NCI-H2029 treated with DMSO at 0.1 percent for 48 hours (cell line): ENCODE measurements at regions not wholly inside any gene's neighbourhood (a gene's known extent, or its start where the extent isn't known, plus 50 kb on each side); places are given as distances from the start of the nearest gene placed in this dataset.
A peak's percentile ranks its signal among the peaks of the same experiment; 100 is the strongest.

Experiments
- DNase-seq: peaks from one replicate; lab custom pipeline; 2025; lab: John Stamatoyannopoulos, UW

DNA sequence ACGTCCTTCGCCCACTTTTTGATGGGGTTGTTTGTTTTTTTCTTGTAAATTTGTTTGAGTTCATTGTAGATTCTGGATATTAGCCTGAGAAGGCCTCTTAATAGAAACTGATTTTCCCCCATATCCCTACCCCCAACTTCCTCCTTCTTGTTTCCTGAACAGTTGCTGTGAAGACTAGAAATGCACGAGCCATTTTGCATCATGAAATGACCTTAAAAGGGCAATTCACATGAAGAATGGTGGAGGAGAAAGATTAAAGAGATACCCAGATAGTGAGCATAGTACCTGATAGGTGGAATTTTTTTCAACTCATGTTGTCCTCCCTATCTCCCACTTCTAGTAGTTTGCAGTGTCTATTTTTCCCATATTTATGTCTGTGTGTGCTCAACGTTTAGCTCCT, 55.2 kb upstream of the KCNH8 start:
- no peak for DNase-seq

GRCh38 chr3:19077388-19077787, 70.9 kb upstream of the KCNH8 start:
- DNase-seq = no peak

DNA sequence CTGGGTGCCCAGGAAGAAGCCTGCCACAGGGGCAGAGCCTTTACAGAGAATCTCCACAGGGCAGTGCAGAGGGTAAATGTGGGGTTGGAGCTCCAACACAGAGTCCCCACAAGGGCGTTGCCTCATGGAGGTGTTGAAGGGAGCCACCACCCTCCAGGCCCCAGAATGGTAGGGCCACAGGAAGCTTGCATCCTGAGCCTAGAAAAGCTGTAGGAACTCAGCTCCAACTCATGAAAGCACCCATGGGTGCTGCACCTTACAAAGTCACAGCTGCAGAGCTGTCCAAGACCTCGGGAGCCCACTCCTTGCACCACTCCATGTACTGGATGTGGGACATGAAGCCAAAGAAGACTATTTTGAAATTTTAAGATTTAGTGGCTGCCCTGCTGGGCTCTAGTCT, 73.3 kb upstream of the KCNH8 start:
- no peak for DNase-seq

- DNase-seq = no peak
Measured at GRCh38 chr3:19074257-19074900, 73.9 kb upstream of the KCNH8 start.

DNA sequence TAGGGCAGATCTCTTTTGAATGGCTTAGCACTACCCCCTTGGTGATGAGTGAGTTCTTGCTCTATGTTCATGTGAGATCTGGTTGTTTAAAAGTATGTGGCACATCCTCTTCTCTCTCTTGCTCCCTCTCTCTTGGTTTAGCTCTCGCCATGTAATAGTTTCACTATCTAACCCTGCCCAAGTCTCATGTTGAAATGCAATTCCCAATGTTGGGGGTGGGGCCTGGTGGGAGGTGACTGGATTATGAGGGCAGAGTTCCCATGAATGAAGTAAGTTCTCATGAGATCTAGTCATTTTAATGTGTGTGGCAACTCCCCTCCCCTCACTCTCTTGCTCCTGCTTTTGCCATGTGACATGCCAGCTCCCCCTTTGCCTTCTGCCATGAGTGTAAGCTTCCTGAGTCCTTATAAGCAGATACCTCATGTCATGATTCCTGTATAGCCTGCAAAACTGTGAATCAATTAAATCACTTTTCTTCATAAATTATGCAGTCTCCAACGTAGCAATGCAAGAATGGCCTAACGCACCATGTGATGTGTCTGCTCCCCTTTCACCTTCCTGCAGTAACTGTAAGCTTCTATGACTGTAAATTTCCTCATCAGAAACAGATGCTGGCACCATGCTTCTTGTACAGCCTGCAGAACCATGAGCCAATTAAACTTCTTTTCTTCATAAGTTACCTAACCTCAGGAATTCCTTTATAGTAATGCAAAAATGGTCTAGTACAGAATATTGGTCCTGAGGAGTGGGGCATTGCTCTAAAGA, 74.8 kb upstream of the KCNH8 start:
- DNase-seq = no peak

- DNase-seq = no peak
Measured at GRCh38 chr3:19070325-19070724, 78.0 kb upstream of the KCNH8 start.

DNA sequence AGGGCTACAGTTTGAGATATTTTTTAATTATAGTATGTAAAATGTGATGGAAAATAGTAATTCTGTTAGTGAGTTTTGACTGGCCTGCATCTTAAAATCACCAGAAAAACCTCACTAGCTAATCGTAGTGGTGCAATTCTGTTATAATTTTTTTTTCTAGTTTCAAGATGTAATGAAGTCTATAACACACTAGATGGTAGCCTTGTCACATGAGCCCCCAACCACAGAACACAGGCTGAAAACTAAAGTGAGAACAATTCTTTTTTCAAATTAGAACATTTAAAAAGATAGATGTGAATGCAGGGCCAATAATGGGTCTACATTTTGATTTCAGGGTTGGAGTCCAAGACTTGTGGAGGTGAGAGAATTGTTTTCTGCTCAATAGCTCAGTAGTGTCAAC, 83.3 kb upstream of the KCNH8 start:
- DNase-seq = peak; percentile 6

GRCh38 chr3:19063936-19064335, 84.4 kb upstream of the KCNH8 start:
- no peak for DNase-seq

DNA sequence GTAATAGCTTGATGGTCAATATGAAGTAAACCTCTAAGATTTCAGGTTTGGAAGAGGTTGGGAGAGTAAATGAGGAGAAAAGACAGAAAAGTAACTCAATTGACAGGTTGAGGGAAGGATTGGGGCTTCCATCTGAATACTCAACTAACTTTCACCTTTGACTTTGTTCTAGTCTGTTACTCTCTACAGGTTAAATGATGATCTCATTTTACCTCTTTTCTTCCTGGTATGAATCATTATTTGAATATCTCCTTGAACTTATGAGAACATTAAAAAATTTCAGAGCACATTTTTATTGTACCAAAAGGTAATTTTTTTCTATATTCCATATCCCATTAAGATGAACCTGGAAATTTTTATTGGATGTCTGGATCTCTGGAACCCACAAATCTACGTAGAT, 87.9 kb upstream of the KCNH8 start:
- no peak for DNase-seq

DNA sequence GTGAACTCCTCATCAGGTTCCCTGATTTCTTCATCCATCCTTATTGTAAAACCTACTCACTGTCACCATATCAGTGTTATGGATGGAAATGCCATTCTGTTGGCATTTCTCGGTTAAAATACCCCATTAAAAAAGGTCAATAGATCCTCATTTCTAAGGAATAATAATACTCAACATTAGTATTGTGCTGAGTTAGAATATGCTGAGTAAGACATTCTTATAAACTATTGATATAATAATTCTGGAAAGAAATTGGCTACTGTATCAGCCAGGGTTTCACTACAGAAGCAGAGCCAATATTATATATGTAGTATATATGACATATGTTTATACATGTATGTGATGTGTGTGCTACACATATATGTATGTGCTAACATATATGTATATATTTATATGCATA, 95.4 kb upstream of the KCNH8 start:
- DNase-seq = no peak

DNA sequence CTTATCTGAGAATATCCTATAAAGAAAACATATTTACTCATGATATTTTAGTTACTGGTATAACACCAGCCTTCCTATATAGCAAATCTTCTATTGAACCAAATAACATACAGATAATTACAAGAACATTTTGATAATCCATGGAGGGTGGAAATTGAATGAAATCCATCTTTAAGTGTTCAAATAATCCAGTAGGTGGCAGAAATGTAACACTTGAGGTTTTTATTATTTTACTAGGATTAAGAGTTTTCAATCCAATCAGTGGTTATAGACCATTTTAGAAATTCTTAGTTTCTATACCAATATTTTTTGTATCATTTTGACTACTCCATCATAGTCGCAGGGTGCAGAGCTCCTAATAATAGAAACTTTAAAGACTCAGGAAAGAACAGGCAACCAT, 101.9 kb upstream of the KCNH8 start:
- no peak for DNase-seq

DNA sequence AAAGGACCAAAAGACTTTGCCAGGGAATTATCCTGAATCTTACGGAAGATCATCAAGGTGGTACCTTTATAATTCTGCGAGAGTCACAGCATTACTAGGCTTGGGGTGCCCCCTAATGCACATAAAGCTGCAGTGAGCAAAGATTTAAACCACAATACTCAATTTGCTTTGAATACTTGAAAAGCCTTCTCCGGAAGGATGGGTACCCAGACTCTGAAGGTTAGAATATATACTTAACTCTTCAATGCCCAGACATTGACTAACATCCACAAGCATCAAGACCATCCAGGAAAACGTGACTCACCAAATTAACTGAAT, 117.8 kb upstream of the KCNH8 start:
- no peak for DNase-seq

- DNase-seq = no peak
Measured at GRCh38 chr3:19029837-19030521, 118.3 kb upstream of the KCNH8 start.

- no peak for DNase-seq
Measured at GRCh38 chr3:19025441-19025840, 122.9 kb upstream of the KCNH8 start.

DNA sequence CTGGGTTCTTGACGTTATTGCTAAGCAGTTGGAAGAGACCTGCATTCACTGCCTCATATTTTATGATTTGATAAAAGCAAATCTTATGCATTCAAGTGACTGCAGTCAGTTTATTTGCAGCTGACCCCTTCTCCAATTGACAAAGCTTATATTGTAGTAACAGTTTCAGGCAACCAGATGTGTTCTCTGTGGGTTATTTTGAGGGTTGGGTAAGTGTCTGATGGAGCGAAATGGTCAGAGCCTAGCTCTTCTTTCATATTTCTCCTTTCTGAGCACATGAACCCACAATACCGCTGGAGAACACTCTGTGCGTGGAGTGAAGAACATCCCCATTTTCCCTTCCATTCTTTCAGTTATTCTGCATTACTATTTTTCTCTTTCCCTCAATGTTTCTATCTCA, 125.8 kb upstream of the KCNH8 start:
- DNase-seq = no peak

- no peak for DNase-seq
Measured at GRCh38 chr3:19016851-19017250, 131.5 kb upstream of the KCNH8 start.

GRCh38 chr3:19013879-19014278, 134.4 kb upstream of the KCNH8 start:
- no peak for DNase-seq

GRCh38 chr3:19012846-19013245, 135.5 kb upstream of the KCNH8 start:
- DNase-seq = no peak

DNA sequence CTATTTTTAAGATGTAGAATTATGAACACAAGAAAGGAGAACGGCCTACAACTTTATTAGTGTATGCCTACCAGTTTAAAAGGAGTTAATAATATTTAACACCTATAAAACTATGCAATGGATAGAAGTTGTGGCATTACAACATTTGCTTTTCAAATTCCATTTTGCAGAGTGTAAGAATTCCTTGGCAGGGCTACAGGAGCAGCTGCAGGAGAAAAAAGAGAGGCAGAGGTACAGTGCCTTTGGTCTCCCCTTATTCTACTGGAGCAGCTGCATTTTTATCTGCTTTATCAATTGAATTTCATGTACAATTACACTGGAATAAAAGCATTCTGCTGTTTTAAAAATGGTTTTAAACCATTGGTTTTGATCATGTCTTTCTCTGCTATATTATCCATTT, 145.7 kb upstream of the KCNH8 start:
- DNase-seq = no peak

- no peak for DNase-seq
Measured at GRCh38 chr3:18998069-18998468, 150.2 kb upstream of the KCNH8 start.

- no peak for DNase-seq
Measured at GRCh38 chr3:18992709-18993108, 155.6 kb upstream of the KCNH8 start.

GRCh38 chr3:18989237-18989795, 159.0 kb upstream of the KCNH8 start:
- DNase-seq = no peak

- peak; percentile 80 for DNase-seq
Measured at GRCh38 chr3:18988614-18989229, 159.6 kb upstream of the KCNH8 start.
